Peyer's patch (tissue), 4 donors: ENCODE measurements at regions not wholly inside any gene's neighbourhood (a gene's known extent, or its start where the extent isn't known, plus 50 kb on each side); places are given as distances from the start of the nearest gene placed in this dataset.
"Not testable (repeated sequence)": the region's sequence is repeated elsewhere in the genome, so short reads cannot be mapped to it uniquely, and the experiment has no call there.

Experiments
- DNase-seq, 3 donors: peaks; one replicate each; pipeline ENCODE4 v3.0.0-alpha.2; 2017 to 2019
- H3K27ac ChIP-seq, 4 donors: fragments of 200-600 bp; sonication (generic); one replicate each; pipeline ENCODE4 v1.5.1; 2016 to 2019
- H3K27me3 ChIP-seq, 2 donors: fragments of 200-600 bp; sonication (generic); one replicate each; pipeline ENCODE4 v1.5.1; 2019
- H3K36me3 ChIP-seq, 3 donors: fragments of 200-600 bp; sonication (generic); one replicate each; pipeline ENCODE4 v1.5.1; 2016 to 2019
- H3K4me1 ChIP-seq, 4 donors: fragments of 200-600 bp; sonication (generic); one replicate each; pipeline ENCODE4 v1.5.1; 2016 to 2019
- H3K4me3 ChIP-seq, 4 donors: fragments of 200-600 bp; sonication (generic); 1 replicate in 3 of 4; 2 replicates in 1 of 4; pipeline ENCODE4 v1.5.1; 2016 to 2019; ENCODE audit warnings: mild to moderate bottlenecking in 1 of 4
- H3K9me3 ChIP-seq, 4 donors: fragments of 200-600 bp; sonication (generic); one replicate each; pipeline ENCODE4 v1.5.1; 2016 to 2019; ENCODE audit warnings: mild to moderate bottlenecking in 1 of 4
- CTCF ChIP-seq, 6 experiments: fragments of 450-650 bp in 4 of 6; fragments of 200-600 bp in 2 of 6; sonication (generic) in 1 of 6; IDR thresholded peaks; one replicate each; pipeline ENCODE4 v1.5.1; 2017 to 2019; ENCODE audit warnings: antibody characterized with exemption in 6 of 6, mild to moderate bottlenecking in 3 of 6, moderate library complexity in 1 of 6
- POLR2A ChIP-seq, 2 donors: fragments of 450-650 bp; IDR thresholded peaks; one replicate each; pipeline ENCODE4 v1.5.1; 2017; ENCODE audit warnings: antibody characterized with exemption in 2 of 2, mild to moderate bottlenecking in 2 of 2, moderate library complexity in 2 of 2

GRCh38 chr7:156353352-156353751, 287.2 kb upstream of the RNF32 start:
- no peak for DNase-seq
- no peak for TF ChIP-seq POLR2A (IDR thresholded peaks at IDR 0.05)
- no peak for TF ChIP-seq CTCF (IDR thresholded peaks at IDR 0.05)
- no peak overlapping the region for H3K27ac ChIP-seq
- no peaks in the 10 kb centered on the region for H3K4me1 ChIP-seq
- H3K36me3 ChIP-seq = no peaks in the 10 kb centered on the region
- H3K4me3 ChIP-seq = no peak overlapping the region
- no peaks in the 10 kb centered on the region for H3K27me3 ChIP-seq
- H3K9me3 ChIP-seq = no peaks in the 10 kb centered on the region

GRCh38 chr7:156347703-156348248, 292.8 kb upstream of the RNF32 start:
- not testable (repeated sequence) for H3K9me3 ChIP-seq, H3K4me1 ChIP-seq, H3K36me3 ChIP-seq, DNase-seq, H3K27me3 ChIP-seq, H3K27ac ChIP-seq, H3K4me3 ChIP-seq

- DNase-seq = no peak
- Histone ChIP-seq H3K27ac (no peak overlapping the region), H3K27me3 (no peaks in the 10 kb centered on the region), H3K4me1 (no peaks in the 10 kb centered on the region), H3K4me3 (no peak overlapping the region), H3K9me3 (no peaks in the 10 kb centered on the region), H3K36me3 (no peaks in the 10 kb centered on the region)
- TF ChIP-seq POLR2A (IDR thresholded peaks at IDR 0.05) (no peak), CTCF (IDR thresholded peaks at IDR 0.05) (no peak)
These were observed 293.4 kb upstream of the RNF32 start for GRCh38 chr7:156347132-156347531.

GRCh38 chr7:156344595-156344994, 296.0 kb upstream of the RNF32 start:
- no peaks in the 10 kb centered on the region for H3K4me1 ChIP-seq
- H3K36me3 ChIP-seq = no peaks in the 10 kb centered on the region
- no peaks in the 10 kb centered on the region for H3K9me3 ChIP-seq
- DNase-seq = no peak
- H3K27me3 ChIP-seq = no peaks in the 10 kb centered on the region
- TF ChIP-seq POLR2A (IDR thresholded peaks at IDR 0.05) (no peak), CTCF (IDR thresholded peaks at IDR 0.05) (no peak)
- H3K4me3 ChIP-seq = no peak overlapping the region
- no peak overlapping the region for H3K27ac ChIP-seq

- TF ChIP-seq CTCF (IDR thresholded peaks at IDR 0.05) = no peak
- H3K4me1 ChIP-seq = no peaks in the 10 kb centered on the region
- no peaks in the 10 kb centered on the region for H3K27me3 ChIP-seq
- H3K9me3 ChIP-seq = no peaks in the 10 kb centered on the region
- no peak overlapping the region for H3K4me3 ChIP-seq
- no peaks in the 10 kb centered on the region for H3K36me3 ChIP-seq
- no peak overlapping the region for H3K27ac ChIP-seq
- no peak for DNase-seq
These were observed 305.9 kb upstream of the RNF32 start for GRCh38 chr7:156334636-156335035.

- Histone ChIP-seq H3K27ac (no peak overlapping the region), H3K4me3 (no peak overlapping the region), H3K9me3 (no peaks in the 10 kb centered on the region), H3K36me3 (no peaks in the 10 kb centered on the region), H3K4me1 (no peaks in the 10 kb centered on the region), H3K27me3 (no peaks in the 10 kb centered on the region)
- TF ChIP-seq CTCF (IDR thresholded peaks at IDR 0.05) (no peak), POLR2A (IDR thresholded peaks at IDR 0.05) (no peak)
- no peak for DNase-seq
These were observed 312.7 kb upstream of the RNF32 start for GRCh38 chr7:156327916-156328315.
